DOHH2 (cell line): ENCODE measurements at regions not wholly inside any gene's neighbourhood (a gene's known extent, or its start where the extent isn't known, plus 50 kb on each side); places are given as distances from the start of the nearest gene placed in this dataset.

ENCODE experiments used
- H3F3A ChIP-seq: fragments of 200-600 bp; sonication (generic), shearing (Covaris generic); 2 replicates; pipeline ENCODE4 v1.6.0; 2016; ENCODE audit warnings: antibody characterized with exemption, mild to moderate bottlenecking; ENCODE audit not compliant: control insufficient read depth, insufficient read depth
- H3K27ac ChIP-seq: fragments of 200-600 bp; sonication (generic); 2 replicates; pipeline ENCODE4 v1.5.1; 2014; ENCODE audit warnings: low read depth, mild to moderate bottlenecking, low read length, moderate library complexity
- H3K27me3 ChIP-seq: fragments of 200-600 bp; sonication (generic); 2 replicates; pipeline ENCODE4 v1.6.1; 2014; ENCODE audit warnings: mild to moderate bottlenecking, low read length, mixed read lengths; ENCODE audit not compliant: control insufficient read depth
- H3K36me3 ChIP-seq: fragments of 200-600 bp; sonication (generic); 2 replicates; pipeline ENCODE4 v1.6.1; 2014; ENCODE audit warnings: mild to moderate bottlenecking, low read length, moderate library complexity, mixed read lengths; ENCODE audit not compliant: control insufficient read depth
- H3K4me1 ChIP-seq: fragments of 200-600 bp; sonication (generic); 2 replicates; pipeline ENCODE4 v1.6.1; 2014; ENCODE audit warnings: mild to moderate bottlenecking, low read length, mixed read lengths; ENCODE audit not compliant: control insufficient read depth
- H3K4me2 ChIP-seq: fragments of 200-600 bp; sonication (generic); 2 replicates; pipeline ENCODE4 v1.6.0; 2014; ENCODE audit warnings: mild to moderate bottlenecking, low read length, moderate library complexity
- H3K4me3 ChIP-seq: fragments of 200-600 bp; sonication (generic); 2 replicates; pipeline ENCODE4 v1.5.1; 2014; ENCODE audit warnings: mild to moderate bottlenecking, low read length, mixed read lengths
- H3K79me2 ChIP-seq: fragments of 200-600 bp; sonication (generic); 2 replicates; pipeline ENCODE4 v1.6.1; 2014; ENCODE audit warnings: mild to moderate bottlenecking, low read length, mixed read lengths; ENCODE audit not compliant: control insufficient read depth
- H3K9me2 ChIP-seq: fragments of 200-600 bp; sonication (generic); replicated peaks from 2 replicates; pipeline ENCODE4 v1.6.1; 2014; ENCODE audit warnings: mild to moderate bottlenecking, low read length, mixed read lengths; ENCODE audit not compliant: control insufficient read depth
- H3K9me3 ChIP-seq: fragments of 200-600 bp; sonication (generic); 2 replicates; pipeline ENCODE4 v1.6.1; 2014; ENCODE audit warnings: antibody characterized with exemption, low read length, mixed read lengths; ENCODE audit not compliant: control insufficient read depth, insufficient read depth
- H4K20me1 ChIP-seq: fragments of 200-600 bp; sonication (generic); 2 replicates; pipeline ENCODE4 v1.6.0; 2014; ENCODE audit warnings: low read depth, mild to moderate bottlenecking, antibody characterized with exemption, low read length, moderate library complexity; ENCODE audit not compliant: control insufficient read depth, insufficient read depth
- CTCF ChIP-seq: fragments of 200-600 bp; sonication (generic); IDR thresholded peaks from one replicate; pipeline ENCODE4 v1.5.1; 2014; ENCODE audit warnings: antibody characterized with exemption, mild to moderate bottlenecking, low read depth, low read length; ENCODE audit not compliant: poor library complexity, severe bottlenecking
- EZH2phosphoT487 ChIP-seq: fragments of 200-600 bp; sonication (generic); IDR thresholded peaks from 2 replicates; pipeline ENCODE4 v1.6.1; 2017; ENCODE audit warnings: borderline replicate concordance, mild to moderate bottlenecking, antibody characterized with exemption, low read length, moderate library complexity, mixed read lengths

DNA sequence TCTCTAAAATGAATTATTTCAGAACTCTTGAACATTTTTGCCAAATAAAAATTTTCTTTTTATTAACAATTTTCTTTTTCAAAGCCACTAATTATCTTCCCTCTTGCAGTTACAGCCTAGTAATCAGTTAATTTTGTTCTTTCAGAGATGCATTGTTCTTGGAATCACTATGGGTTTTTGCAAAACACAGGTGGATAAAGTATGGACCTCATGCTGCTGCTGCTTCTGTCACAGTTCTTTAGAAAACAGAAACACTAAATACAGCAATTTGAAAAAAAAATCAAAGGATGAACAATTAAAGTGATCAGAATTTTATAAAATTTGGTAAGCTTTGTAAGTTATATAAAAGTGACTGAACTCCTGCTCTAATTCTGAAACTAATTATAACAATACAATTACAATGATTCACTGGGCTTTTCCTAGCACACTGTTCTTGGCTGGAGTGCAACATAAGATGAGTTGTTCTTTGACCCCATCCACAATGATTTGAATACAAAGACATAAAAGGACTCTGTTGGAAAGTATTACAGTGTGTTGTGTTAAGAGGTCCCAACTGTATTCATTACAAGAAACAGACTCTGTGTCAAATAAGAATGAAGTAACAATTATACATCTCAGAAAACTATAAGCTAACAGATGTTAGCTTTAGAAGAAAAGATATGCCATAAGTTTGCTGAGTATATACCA is 59.4 kb upstream of the GK2 start:
- H3K27me3 ChIP-seq = no peaks in the 10 kb centered on the region
- no peak for TF ChIP-seq EZH2phosphoT487
- TF ChIP-seq CTCF = no peak
- H3K4me3 ChIP-seq = no peak overlapping the region
- no peaks in the 10 kb centered on the region for H4K20me1 ChIP-seq
- no peak overlapping the region for H3K27ac ChIP-seq
- H3K9me3 ChIP-seq = no peaks in the 10 kb centered on the region
- H3K9me2 ChIP-seq = no peaks in the 10 kb centered on the region
- no peaks in the 10 kb centered on the region for H3F3A ChIP-seq
- H3K79me2 ChIP-seq = no peaks in the 10 kb centered on the region
- H3K4me1 ChIP-seq = no peaks in the 10 kb centered on the region
- no peak overlapping the region for H3K4me2 ChIP-seq
- no peaks in the 10 kb centered on the region for H3K36me3 ChIP-seq

DNA sequence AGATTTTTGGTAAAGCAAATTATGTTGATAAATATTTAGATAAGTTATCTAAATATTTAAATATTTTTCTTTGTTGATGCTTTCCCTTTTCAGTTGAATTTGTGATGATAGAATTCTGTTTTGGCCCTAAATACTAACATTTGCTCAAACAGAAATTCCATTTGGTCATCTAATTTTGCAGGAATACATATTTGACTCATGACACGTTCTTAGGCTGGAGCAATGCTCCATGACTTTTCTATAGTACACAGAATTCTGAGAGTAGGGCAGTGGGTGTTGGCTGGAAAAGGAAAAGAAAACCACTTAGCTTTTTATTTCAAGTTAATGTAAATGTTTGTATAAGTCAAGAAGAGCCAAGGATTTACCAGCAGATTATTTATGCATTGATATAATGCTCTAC is 58.6 kb upstream of the GK2 start:
- no peaks in the 10 kb centered on the region for H3K36me3 ChIP-seq
- H3K4me2 ChIP-seq = no peak overlapping the region
- no peaks in the 10 kb centered on the region for H4K20me1 ChIP-seq
- H3K27me3 ChIP-seq = no peaks in the 10 kb centered on the region
- no peaks in the 10 kb centered on the region for H3K9me2 ChIP-seq
- H3K79me2 ChIP-seq = no peaks in the 10 kb centered on the region
- no peaks in the 10 kb centered on the region for H3F3A ChIP-seq
- TF ChIP-seq CTCF (no peak), EZH2phosphoT487 (no peak)
- no peaks in the 10 kb centered on the region for H3K4me1 ChIP-seq
- H3K4me3 ChIP-seq = no peak overlapping the region
- no peaks in the 10 kb centered on the region for H3K9me3 ChIP-seq
- H3K27ac ChIP-seq = no peak overlapping the region
